H1 (cell line): ENCODE measurements at regions not wholly inside any gene's neighbourhood (a gene's known extent, or its start where the extent isn't known, plus 50 kb on each side); places are given as distances from the start of the nearest gene placed in this dataset.

Experiments used
- CTCF ChIA-PET: fragments of 300-600 bp; sonication (Branson Sonifier 250); formaldehyde crosslinking; loops from one replicate; lab custom pipeline; 2021; ENCODE audit not compliant: partially characterized antibody; lab: Charles Lee
- POLR2A ChIA-PET: fragments of 300-600 bp; sonication (Branson Sonifier 250); formaldehyde crosslinking; loops from one replicate; lab custom pipeline; 2021; ENCODE audit warnings: inconsistent platforms; ENCODE audit not compliant: partially characterized antibody; lab: Charles Lee
- DNase-seq, 2 experiments: peaks; one replicate each; pipeline versions ENCODE4 v3.0.0 to v3.0.0-alpha.2; 2010 to 2022; ENCODE audit warnings: low spot score in 2 of 2, low read depth in 1 of 2, mixed read lengths in 1 of 2
- FAIRE-seq: peaks from 2 replicates; lab custom pipeline; 2011; peaks lifted over from hg19 to GRCh38; lab: Jason Lieb, UNC
- H2AFZ ChIP-seq: 2 replicates; pipeline ENCODE4 v1.8.1; 2012; ENCODE audit warnings: low read length, inconsistent platforms
- H2AK5ac ChIP-seq: 2 replicates; pipeline ENCODE4 v1.6.1; 2013; ENCODE audit warnings: low read depth, low read length
- H2BK120ac ChIP-seq: replicated peaks from 2 replicates; pipeline ENCODE3; 2013; ENCODE audit warnings: low read depth, low read length, inconsistent platforms
- H2BK12ac ChIP-seq: 2 replicates; pipeline ENCODE4 v1.6.1; 2013; ENCODE audit warnings: low read depth, low read length
- H2BK15ac ChIP-seq: 2 replicates; pipeline ENCODE4 v1.6.1; 2013; ENCODE audit warnings: low read length
- H2BK20ac ChIP-seq: 2 replicates; pipeline ENCODE4 v1.6.1; 2013; ENCODE audit warnings: low read length
- H2BK5ac ChIP-seq: 2 replicates; pipeline ENCODE4 v1.6.1; 2013; ENCODE audit warnings: low read depth, low read length
- H3K14ac ChIP-seq: 2 replicates; pipeline ENCODE4 v1.6.1; 2013; ENCODE audit warnings: inconsistent platforms; ENCODE audit not compliant: insufficient read length
- H3K18ac ChIP-seq: 2 replicates; pipeline ENCODE4 v1.6.1; 2013; ENCODE audit warnings: low read length; ENCODE audit errors: extremely low read depth
- H3K23ac ChIP-seq: 2 replicates; pipeline ENCODE4 v1.6.1; 2013; ENCODE audit warnings: inconsistent platforms; ENCODE audit not compliant: insufficient read length
- H3K23me2 ChIP-seq: 2 replicates; pipeline ENCODE4 v1.6.1; 2013; ENCODE audit warnings: low read depth, low read length
- H3K27ac ChIP-seq: 2 replicates; pipeline ENCODE4 v1.6.1; 2011; ENCODE audit warnings: low read depth, low read length, inconsistent platforms
- H3K27me3 ChIP-seq, 4 experiments: replicated peaks in 1 of 4; 1 replicate in 1 of 4; 2 replicates in 3 of 4; pipeline versions ENCODE4 v1.6.1 to v1.8.1; 2011 to 2013; ENCODE audit warnings: low read length in 3 of 4, mild to moderate bottlenecking in 3 of 4, inconsistent platforms in 2 of 4, mixed read lengths in 2 of 4, moderate library complexity in 1 of 4; ENCODE audit not compliant: control insufficient read depth in 3 of 4, insufficient read depth in 3 of 4; ENCODE audit errors: extremely low read depth in 1 of 4
- H3K36me3 ChIP-seq, 4 experiments: 2 replicates each; pipeline versions ENCODE4 v1.6.1 to v1.8.1; 2011 to 2013; ENCODE audit warnings: mild to moderate bottlenecking in 4 of 4, low read length in 3 of 4, moderate library complexity in 2 of 4, control low read depth in 1 of 4, inconsistent platforms in 1 of 4; ENCODE audit not compliant: insufficient read depth in 4 of 4, control insufficient read depth in 2 of 4
- H3K4ac ChIP-seq: replicated peaks from 2 replicates; pipeline ENCODE3; 2013; ENCODE audit warnings: low read length, low read depth, mixed read lengths, inconsistent platforms; ENCODE audit not compliant: insufficient read length
- H3K4me1 ChIP-seq, 4 experiments: replicated peaks in 1 of 4; 1 replicate in 1 of 4; 2 replicates in 3 of 4; pipeline versions ENCODE4 v1.6.1 to v1.8.1; 2011 to 2013; ENCODE audit warnings: low read length in 3 of 4, inconsistent platforms in 2 of 4, mixed read lengths in 1 of 4; ENCODE audit not compliant: insufficient read depth in 4 of 4, control insufficient read depth in 3 of 4
- H3K4me2 ChIP-seq, 2 experiments: 2 replicates each; pipeline versions ENCODE4 v1.6.1 to v1.8.1; 2011 to 2013; ENCODE audit warnings: low read depth in 2 of 2, low read length in 2 of 2, control low read depth in 1 of 2, inconsistent platforms in 1 of 2, mild to moderate bottlenecking in 1 of 2; ENCODE audit not compliant: insufficient read depth in 1 of 2
- H3K4me3 ChIP-seq, 4 experiments: fragments of 200-600, 300-600 bp in 1 of 4; sonication (generic), shearing (Covaris generic), sonication (Bioruptor Twin) in 1 of 4; 2 replicates each; pipeline versions ENCODE4 v1.5.1 to v1.8.1; 2011 to 2016; ENCODE audit warnings: low read length in 4 of 4, low read depth in 3 of 4, control low read depth in 2 of 4, inconsistent platforms in 2 of 4, mild to moderate bottlenecking in 2 of 4, mixed read lengths in 1 of 4, moderate library complexity in 1 of 4; ENCODE audit not compliant: insufficient read depth in 2 of 4; ENCODE audit errors: extremely low read depth in 1 of 4
- H3K56ac ChIP-seq: replicated peaks from 2 replicates; pipeline ENCODE3; 2013; ENCODE audit warnings: low read depth, mild to moderate bottlenecking, mixed read lengths, low read length, inconsistent platforms; ENCODE audit not compliant: insufficient read length
- H3K79me1 ChIP-seq: 2 replicates; pipeline ENCODE4 v1.6.1; 2013; ENCODE audit warnings: low read depth, low read length, control low read depth
- H3K79me2 ChIP-seq, 2 experiments: 2 replicates each; pipeline versions ENCODE4 v1.6.1 to v1.8.1; 2012 to 2013; ENCODE audit warnings: low read length in 2 of 2, mild to moderate bottlenecking in 2 of 2, inconsistent platforms in 1 of 2; ENCODE audit not compliant: insufficient read depth in 2 of 2, control insufficient read depth in 1 of 2
- H3K9ac ChIP-seq, 4 experiments: replicated peaks in 1 of 4; 1 replicate in 1 of 4; 2 replicates in 3 of 4; pipeline versions ENCODE4 v1.6.1 to v1.8.1; 2011 to 2013; ENCODE audit warnings: low read depth in 3 of 4, low read length in 3 of 4, control low read depth in 2 of 4, mild to moderate bottlenecking in 2 of 4, moderate library complexity in 2 of 4, inconsistent platforms in 1 of 4; ENCODE audit errors: extremely low read depth in 1 of 4
- H3K9me3 ChIP-seq, 2 experiments: 2 replicates each; pipeline versions ENCODE4 v1.6.1 to v1.8.1; 2012 to 2013; ENCODE audit warnings: mild to moderate bottlenecking in 2 of 2, moderate library complexity in 2 of 2, control low read depth in 1 of 2, inconsistent platforms in 1 of 2, low read depth in 1 of 2, low read length in 1 of 2, mixed read lengths in 1 of 2; ENCODE audit not compliant: insufficient read depth in 2 of 2
- H4K20me1 ChIP-seq, 2 experiments: replicated peaks in 1 of 2; 2 replicates each; pipeline versions ENCODE3 to v1.8.1; 2011 to 2013; ENCODE audit warnings: inconsistent platforms in 2 of 2, low read length in 2 of 2, mild to moderate bottlenecking in 1 of 2; ENCODE audit not compliant: insufficient read depth in 2 of 2, control insufficient read depth in 1 of 2
- H4K5ac ChIP-seq: 2 replicates; pipeline ENCODE4 v1.6.1; 2013; ENCODE audit warnings: low read length, low read depth, mixed read lengths, inconsistent platforms; ENCODE audit not compliant: insufficient read length
- H4K8ac ChIP-seq: 2 replicates; pipeline ENCODE4 v1.8.0; 2013; ENCODE audit warnings: mild to moderate bottlenecking, moderate library complexity, low read length, inconsistent platforms; ENCODE audit not compliant: insufficient read depth; ENCODE audit errors: extremely low read depth
- H4K91ac ChIP-seq: replicated peaks from 2 replicates; pipeline ENCODE3; 2013; ENCODE audit warnings: low read length, mixed read lengths, inconsistent platforms; ENCODE audit not compliant: insufficient read length
- CREB1 ChIP-seq: IDR thresholded peaks from 2 replicates; pipeline ENCODE4 v1.6.1; 2012; ENCODE audit warnings: inconsistent platforms
- WGBS, 2 experiments: shearing (Covaris generic) in 1 of 2; methylation state at CpG; one replicate each; pipeline versions ENCODE4 v1.1.6 to v1.1.7; 2013 to 2015; ENCODE audit warnings: low lambda C conversion rate in 2 of 2, mixed read lengths in 2 of 2, inconsistent platforms in 1 of 2, low coverage in 1 of 2, missing lambda C conversion rate in 1 of 2; ENCODE audit not compliant: insufficient replicate concordance in 2 of 2, insufficient coverage in 1 of 2, insufficient read length in 1 of 2; ENCODE audit errors: extremely low coverage in 1 of 2, missing lambda C conversion rate in 1 of 2; 5-methylcytosine and 5-hydroxymethylcytosine counted together

DNA sequence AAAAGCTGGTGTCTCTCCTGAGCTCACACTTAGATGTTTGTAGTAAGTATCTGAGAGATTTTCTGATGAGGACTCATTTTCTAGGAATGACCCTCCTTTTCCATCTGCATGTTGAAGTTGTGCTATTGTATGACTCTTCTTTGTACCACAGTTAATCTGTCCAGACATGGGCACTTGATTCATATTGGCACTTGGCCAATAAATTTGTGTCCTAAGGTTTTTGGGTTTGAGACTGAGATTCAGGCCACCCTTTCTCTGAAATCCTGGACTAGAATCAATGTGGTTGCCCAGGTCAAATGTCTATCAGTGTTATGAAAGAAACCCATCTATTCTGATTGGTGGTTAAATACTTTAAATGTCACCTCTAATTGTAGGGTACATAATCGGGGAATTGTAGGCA is 869.0 kb downstream of the SH3BGRL start:
- H4K20me1 ChIP-seq, result no peaks in the 10 kb centered on the region
- no peaks in the 10 kb centered on the region for H3K79me1 ChIP-seq
- no peaks in the 10 kb centered on the region for H3K79me2 ChIP-seq
- H4K91ac ChIP-seq, result no peak overlapping the region
- no peak for TF ChIP-seq CREB1
- no peak for FAIRE-seq
- no peak overlapping the region for H3K14ac ChIP-seq
- no peaks in the 10 kb centered on the region for H3K27me3 ChIP-seq
- ChIA-PET CTCF (interaction anchor here (1.1 kb wide), 1 partner anchor 10 kb away, joined by 4 read pairs; no protein-coding TSS in a partner anchor), POLR2A (no interaction called here)
- no peak overlapping the region for H3K18ac ChIP-seq
- no peak overlapping the region for H3K9ac ChIP-seq
- H4K5ac ChIP-seq, result no peak overlapping the region
- H3K4me2 ChIP-seq, result no peak overlapping the region
- H2BK20ac ChIP-seq, result no peak overlapping the region
- no peak overlapping the region for H2BK5ac ChIP-seq
- H3K23ac ChIP-seq, result no peak overlapping the region
- H2BK15ac ChIP-seq, result no peak overlapping the region
- H3K4me1 ChIP-seq, result no peaks in the 10 kb centered on the region
- no peaks in the 10 kb centered on the region for H3K23me2 ChIP-seq
- H3K27ac ChIP-seq, result no peak overlapping the region
- no peak overlapping the region for H2BK12ac ChIP-seq
- WGBS, 2 experiments, result 100% methylated on average over 1 of the region's 1 CpG; no CpG with 5 or more reads in 1 of the 2 experiments
- no peaks in the 10 kb centered on the region for H3K9me3 ChIP-seq
- H2BK120ac ChIP-seq, result no peak overlapping the region
- H3K36me3 ChIP-seq, result no peaks in the 10 kb centered on the region
- no peak overlapping the region for H3K56ac ChIP-seq
- no peak overlapping the region for H3K4ac ChIP-seq
- H4K8ac ChIP-seq, result no peak overlapping the region
- no peak overlapping the region for H2AFZ ChIP-seq
- H2AK5ac ChIP-seq, result no peak overlapping the region
- no peak for DNase-seq
- H3K4me3 ChIP-seq, result no peak overlapping the region
